SU-DHL-6 (cell line): ENCODE measurements at regions not wholly inside any gene's neighbourhood (a gene's known extent, or its start where the extent isn't known, plus 50 kb on each side); places are given as distances from the start of the nearest gene placed in this dataset.

Source experiments
- EZH2phosphoT487 ChIP-seq: fragments of 200-600 bp; sonication (generic), shearing (Covaris generic); conservative IDR thresholded peaks from 2 replicates; pipeline ENCODE4 v1.6.1; 2018; ENCODE audit warnings: mild to moderate bottlenecking, antibody characterized with exemption, low read length, moderate library complexity, mixed read lengths
- TF ChIP-seq, protein P1 (sequence below): fragments of 200-600 bp; sonication (generic); IDR thresholded peaks from one replicate; pipeline ENCODE4 v1.5.1; 2017; ENCODE audit warnings: antibody characterized with exemption, mild to moderate bottlenecking, low read length, moderate library complexity; ENCODE audit not compliant: insufficient read depth, poor library complexity, severe bottlenecking

DNA sequence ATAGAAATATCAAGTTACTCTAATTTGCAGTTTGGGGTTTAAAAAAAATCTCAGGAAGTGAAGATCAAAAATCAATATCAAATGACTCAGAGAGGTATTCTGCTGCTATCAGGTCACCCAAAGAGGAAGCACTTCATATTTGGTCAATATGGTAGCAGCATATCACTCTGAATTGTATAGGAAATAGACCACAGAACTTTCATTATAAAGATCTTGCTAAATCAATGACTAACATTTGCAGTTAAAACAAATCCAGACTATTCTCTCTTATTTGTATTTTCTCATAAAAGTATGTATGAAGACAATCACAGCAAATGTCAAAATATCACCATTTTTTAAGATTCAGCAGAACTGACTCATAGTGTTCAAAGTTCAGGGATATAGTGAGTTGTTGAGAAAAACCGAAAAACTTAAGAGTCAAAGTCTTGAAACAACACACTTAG is 105.8 kb upstream of the PCSK1 start:
- no peak for TF ChIP-seq EZH2phosphoT487
- TF ChIP-seq, protein P1, sequence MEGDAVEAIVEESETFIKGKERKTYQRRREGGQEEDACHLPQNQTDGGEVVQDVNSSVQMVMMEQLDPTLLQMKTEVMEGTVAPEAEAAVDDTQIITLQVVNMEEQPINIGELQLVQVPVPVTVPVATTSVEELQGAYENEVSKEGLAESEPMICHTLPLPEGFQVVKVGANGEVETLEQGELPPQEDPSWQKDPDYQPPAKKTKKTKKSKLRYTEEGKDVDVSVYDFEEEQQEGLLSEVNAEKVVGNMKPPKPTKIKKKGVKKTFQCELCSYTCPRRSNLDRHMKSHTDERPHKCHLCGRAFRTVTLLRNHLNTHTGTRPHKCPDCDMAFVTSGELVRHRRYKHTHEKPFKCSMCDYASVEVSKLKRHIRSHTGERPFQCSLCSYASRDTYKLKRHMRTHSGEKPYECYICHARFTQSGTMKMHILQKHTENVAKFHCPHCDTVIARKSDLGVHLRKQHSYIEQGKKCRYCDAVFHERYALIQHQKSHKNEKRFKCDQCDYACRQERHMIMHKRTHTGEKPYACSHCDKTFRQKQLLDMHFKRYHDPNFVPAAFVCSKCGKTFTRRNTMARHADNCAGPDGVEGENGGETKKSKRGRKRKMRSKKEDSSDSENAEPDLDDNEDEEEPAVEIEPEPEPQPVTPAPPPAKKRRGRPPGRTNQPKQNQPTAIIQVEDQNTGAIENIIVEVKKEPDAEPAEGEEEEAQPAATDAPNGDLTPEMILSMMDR = no peak
